ENCODE measurements at regions not wholly inside any gene's neighbourhood (a gene's known extent, or its start where the extent isn't known, plus 50 kb on each side); places are given as distances from the start of the nearest gene placed in this dataset.

- Histone ChIP-seq H4K8ac (ENCODE audit: extremely low read depth, insufficient read depth, low read length) (no peak overlapping the region), H2BK12ac (ENCODE audit: low read depth, low read length) (no peak overlapping the region), H3K4me1 (replicated peaks in 1 of 4; ENCODE audit: control insufficient read depth in 3 of 4, insufficient read depth in 4 of 4, low read length in 3 of 4) (peaks cover 0 to 8% (median 6%) of the 10 kb centered on the region in 4 experiments; a peak in 3 of 7 replicates), H2BK15ac (ENCODE audit: low read length) (no peak overlapping the region), H3K4me2 (ENCODE audit: insufficient read depth in 1 of 2, low read depth in 2 of 2, low read length in 2 of 2) (no peak overlapping the region), H3K23me2 (ENCODE audit: low read depth, low read length) (no peaks in the 10 kb centered on the region), H4K5ac (ENCODE audit: insufficient read length, low read depth, low read length) (no peak overlapping the region), H2AK5ac (ENCODE audit: low read depth, low read length) (no peak overlapping the region), H4K20me1 (replicated peaks in 1 of 2; ENCODE audit: control insufficient read depth in 1 of 2, insufficient read depth in 2 of 2, low read length in 2 of 2) (no peaks in the 10 kb centered on the region), H2BK5ac (ENCODE audit: low read depth, low read length) (no peak overlapping the region), H2BK20ac (ENCODE audit: low read length) (no peak overlapping the region), H3K23ac (ENCODE audit: insufficient read length) (no peak overlapping the region), H3K18ac (ENCODE audit: extremely low read depth, low read length) (no peak overlapping the region), H3K4ac (replicated peaks; ENCODE audit: insufficient read length, low read depth, low read length) (no peak overlapping the region), H3K4me3 (ENCODE audit: extremely low read depth in 1 of 4, insufficient read depth in 2 of 4, low read depth in 3 of 4, low read length in 4 of 4) (no peak overlapping the region), H3K9me3 (ENCODE audit: insufficient read depth in 2 of 2, low read depth in 1 of 2, low read length in 1 of 2) (peaks cover 0 to 13% of the 10 kb centered on the region in 2 experiments; a peak in 1 of 4 replicates), H4K91ac (replicated peaks; ENCODE audit: insufficient read length, low read length) (no peak overlapping the region), H3K27me3 (replicated peaks in 1 of 4; ENCODE audit: control insufficient read depth in 3 of 4, extremely low read depth in 1 of 4, insufficient read depth in 3 of 4, low read length in 3 of 4) (no peaks in the 10 kb centered on the region), H3K9ac (replicated peaks in 1 of 4; ENCODE audit: extremely low read depth in 1 of 4, low read depth in 3 of 4, low read length in 3 of 4) (no peak overlapping the region), H3K27ac (ENCODE audit: low read depth, low read length) (no peak overlapping the region), H2AFZ (ENCODE audit: low read length) (no peak overlapping the region), H3K14ac (ENCODE audit: insufficient read length) (no peak overlapping the region), H3K79me2 (ENCODE audit: control insufficient read depth in 1 of 2, insufficient read depth in 2 of 2, low read length in 2 of 2) (no peaks in the 10 kb centered on the region), H3K56ac (replicated peaks; ENCODE audit: insufficient read length, low read depth, low read length) (no peak overlapping the region), H3K36me3 (ENCODE audit: control insufficient read depth in 2 of 4, insufficient read depth in 4 of 4, low read length in 3 of 4) (no peaks in the 10 kb centered on the region; a peak in 1 of 8 replicates), H3K79me1 (ENCODE audit: low read depth, low read length) (no peaks in the 10 kb centered on the region), H2BK120ac (replicated peaks; ENCODE audit: low read depth, low read length) (no peak overlapping the region)
- ChIA-PET CTCF (ENCODE audit: partially characterized antibody) (interaction anchor here (0.7 to 0.9 kb wide), 2 partner anchors 248 to 554 kb away, joined by 3 read pairs; no protein-coding TSS in a partner anchor), POLR2A (ENCODE audit: partially characterized antibody) (no interaction called here)
- DNase-seq (ENCODE audit: low read depth in 1 of 2, low spot score in 2 of 2) (no peak), FAIRE-seq (no peak)
- WGBS, 2 experiments (ENCODE audit: extremely low coverage in 1 of 2, insufficient coverage in 1 of 2, insufficient read length in 1 of 2, insufficient replicate concordance in 2 of 2, low coverage in 1 of 2, low lambda C conversion rate in 2 of 2, missing lambda C conversion rate in 1 of 2), result 94% methylated on average over 2 of the region's 2 CpGs; no CpG with 5 or more reads in 1 of the 2 experiments
- TF ChIP-seq SIRT6 (IDR thresholded peaks at IDR 0.05; ENCODE audit: low read length) (no peak), HDAC6 (IDR thresholded peaks at IDR 0.05; ENCODE audit: low read depth, low read length) (no peak)
Measured at GRCh38 chr11:95485115-95485900, 254.3 kb upstream of the SESN3 start.
